SK-N-SH treated with all-trans-retinoic acid at 6 μM for 48 hours (cell line): ENCODE measurements at regions not wholly inside any gene's neighbourhood (a gene's known extent, or its start where the extent isn't known, plus 50 kb on each side); places are given as distances from the start of the nearest gene placed in this dataset.

Experiments used
- BACH2 ChIP-seq: fragments of 250-450 bp; sonication (Bioruptor Pico); IDR thresholded peaks from 2 replicates; pipeline ENCODE4 v1.9.0; 2021; ENCODE audit warnings: mild to moderate bottlenecking, borderline replicate concordance
- PPARA ChIP-seq: fragments of 250-450 bp; sonication (Bioruptor Pico); IDR thresholded peaks from 2 replicates; pipeline ENCODE4 v1.5.0; 2020; ENCODE audit warnings: mild to moderate bottlenecking, borderline replicate concordance
- RARB ChIP-seq: fragments of 250-450 bp; sonication (Bioruptor Pico); IDR thresholded peaks from 2 replicates; pipeline ENCODE4 v1.8.0; 2021; ENCODE audit warnings: mild to moderate bottlenecking, moderate library complexity
- SNAI2 ChIP-seq: fragments of 250-450 bp; sonication (Bioruptor Pico); IDR thresholded peaks from 2 replicates; pipeline ENCODE4 v1.5.0; 2020; ENCODE audit warnings: mild to moderate bottlenecking, moderate library complexity
- TOX ChIP-seq: fragments of 250-450 bp; sonication (Bioruptor Pico); IDR thresholded peaks from 2 replicates; pipeline ENCODE4 v1.8.0; 2021; ENCODE audit warnings: mild to moderate bottlenecking, moderate library complexity, borderline replicate concordance
- ZC3H10 ChIP-seq: fragments of 250-450 bp; sonication (Bioruptor Pico); IDR thresholded peaks from 2 replicates; pipeline ENCODE4 v1.5.1; 2021; ENCODE audit warnings: mild to moderate bottlenecking, moderate library complexity
- ZFP3 ChIP-seq: fragments of 250-450 bp; sonication (Bioruptor Pico); IDR thresholded peaks from 2 replicates; pipeline ENCODE4 v1.5.0; 2020; ENCODE audit warnings: mild to moderate bottlenecking, moderate library complexity
- ZFP30 ChIP-seq: fragments of 450-650 bp; formaldehyde crosslinking; IDR thresholded peaks from 2 replicates; pipeline ENCODE4 v1.5.0; 2022; ENCODE audit warnings: mild to moderate bottlenecking, moderate library complexity
- ZNF565 ChIP-seq: fragments of 450-650 bp; formaldehyde crosslinking; conservative IDR thresholded peaks from 2 replicates; pipeline ENCODE4 v1.5.0; 2020; ENCODE audit warnings: low read depth, mild to moderate bottlenecking, moderate library complexity
- ZNF70 ChIP-seq: fragments of 450-650 bp; formaldehyde crosslinking; IDR thresholded peaks from 2 replicates; pipeline ENCODE4 v1.5.0; 2020; ENCODE audit warnings: mild to moderate bottlenecking, moderate library complexity
- ZNF8 ChIP-seq: fragments of 450-650 bp; formaldehyde crosslinking; IDR thresholded peaks from 2 replicates; pipeline ENCODE4 v1.5.0; 2020; ENCODE audit warnings: mild to moderate bottlenecking, moderate library complexity
- TF ChIP-seq, protein P1 (sequence below): fragments of 250-450 bp; sonication (Bioruptor Pico); IDR thresholded peaks from 2 replicates; pipeline ENCODE4 v1.8.0; 2020; ENCODE audit warnings: mild to moderate bottlenecking, moderate library complexity, borderline replicate concordance
- TF ChIP-seq, protein P2 (sequence below): fragments of 250-450 bp; sonication (Bioruptor Pico); IDR thresholded peaks from 2 replicates; pipeline ENCODE4 v1.5.1; 2020; ENCODE audit warnings: low read depth, mild to moderate bottlenecking, moderate library complexity

DNA sequence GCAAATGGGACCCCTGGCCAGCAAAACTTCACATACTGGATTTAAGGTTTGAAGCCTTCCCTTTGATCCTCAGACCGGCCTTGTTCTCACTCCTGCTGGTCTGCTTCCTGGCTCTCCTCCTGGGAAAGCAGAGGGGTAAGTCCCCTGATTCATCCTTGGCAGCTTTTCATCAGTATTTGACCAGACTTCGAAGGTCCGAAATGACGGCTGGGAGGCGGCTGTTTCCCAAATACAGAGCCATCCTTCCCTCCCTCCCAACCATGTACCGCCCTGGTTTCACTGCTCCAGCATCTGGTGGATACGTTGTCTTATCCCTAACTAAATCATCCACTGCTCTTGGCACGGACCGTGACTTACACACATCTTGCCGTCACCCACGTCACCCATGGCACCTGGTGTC, 265.5 kb downstream of the BCOR start:
- TF ChIP-seq ZNF70 (CRISPR knock-in tag) (no peak), ZFP3 (CRISPR knock-in tag) (no peak), TOX (CRISPR knock-in tag) (no peak), SNAI2 (no peak), RARB (CRISPR knock-in tag) (no peak), ZFP30 (CRISPR knock-in tag) (no peak), BACH2 (CRISPR knock-in tag) (no peak), ZNF8 (no peak), ZNF565 (CRISPR knock-in tag) (no peak), PPARA (CRISPR knock-in tag) (no peak), ZC3H10 (CRISPR knock-in tag) (no peak)
- TF ChIP-seq, protein P1, sequence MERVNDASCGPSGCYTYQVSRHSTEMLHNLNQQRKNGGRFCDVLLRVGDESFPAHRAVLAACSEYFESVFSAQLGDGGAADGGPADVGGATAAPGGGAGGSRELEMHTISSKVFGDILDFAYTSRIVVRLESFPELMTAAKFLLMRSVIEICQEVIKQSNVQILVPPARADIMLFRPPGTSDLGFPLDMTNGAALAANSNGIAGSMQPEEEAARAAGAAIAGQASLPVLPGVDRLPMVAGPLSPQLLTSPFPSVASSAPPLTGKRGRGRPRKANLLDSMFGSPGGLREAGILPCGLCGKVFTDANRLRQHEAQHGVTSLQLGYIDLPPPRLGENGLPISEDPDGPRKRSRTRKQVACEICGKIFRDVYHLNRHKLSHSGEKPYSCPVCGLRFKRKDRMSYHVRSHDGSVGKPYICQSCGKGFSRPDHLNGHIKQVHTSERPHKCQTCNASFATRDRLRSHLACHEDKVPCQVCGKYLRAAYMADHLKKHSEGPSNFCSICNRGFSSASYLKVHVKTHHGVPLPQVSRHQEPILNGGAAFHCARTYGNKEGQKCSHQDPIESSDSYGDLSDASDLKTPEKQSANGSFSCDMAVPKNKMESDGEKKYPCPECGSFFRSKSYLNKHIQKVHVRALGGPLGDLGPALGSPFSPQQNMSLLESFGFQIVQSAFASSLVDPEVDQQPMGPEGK (CRISPR knock-in tag) = no peak
- TF ChIP-seq, protein P2, sequence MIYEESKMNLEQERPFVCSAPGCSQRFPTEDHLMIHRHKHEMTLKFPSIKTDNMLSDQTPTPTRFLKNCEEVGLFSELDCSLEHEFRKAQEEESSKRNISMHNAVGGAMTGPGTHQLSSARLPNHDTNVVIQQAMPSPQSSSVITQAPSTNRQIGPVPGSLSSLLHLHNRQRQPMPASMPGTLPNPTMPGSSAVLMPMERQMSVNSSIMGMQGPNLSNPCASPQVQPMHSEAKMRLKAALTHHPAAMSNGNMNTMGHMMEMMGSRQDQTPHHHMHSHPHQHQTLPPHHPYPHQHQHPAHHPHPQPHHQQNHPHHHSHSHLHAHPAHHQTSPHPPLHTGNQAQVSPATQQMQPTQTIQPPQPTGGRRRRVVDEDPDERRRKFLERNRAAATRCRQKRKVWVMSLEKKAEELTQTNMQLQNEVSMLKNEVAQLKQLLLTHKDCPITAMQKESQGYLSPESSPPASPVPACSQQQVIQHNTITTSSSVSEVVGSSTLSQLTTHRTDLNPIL (CRISPR knock-in tag) = no peak
